HG02884 (cell line): ENCODE measurements at regions not wholly inside any gene's neighbourhood (a gene's known extent, or its start where the extent isn't known, plus 50 kb on each side); places are given as distances from the start of the nearest gene placed in this dataset.
"Not testable (repeated sequence)": the region's sequence is repeated elsewhere in the genome, so short reads cannot be mapped to it uniquely, and the experiment has no call there.

Experiments
- ATAC-seq: cut with Tn5 transposase; IDR thresholded peaks from one replicate; pipeline ENCODE4 v1.9.1; 2021; ENCODE audit warnings: mild to moderate bottlenecking, moderate library complexity; ENCODE audit not compliant: unreplicated experiment

GRCh38 chr1:96557336-96557735 is 164.2 kb upstream of the PTBP2 start:
- ATAC-seq: no peak

GRCh38 chr1:96558635-96559034 is 162.9 kb upstream of the PTBP2 start:
- no peak for ATAC-seq

- ATAC-seq: no peak
These were observed 162.4 kb upstream of the PTBP2 start for GRCh38 chr1:96559181-96559580.

- no peak for ATAC-seq
These were observed 161.6 kb upstream of the PTBP2 start for GRCh38 chr1:96559707-96560596.

GRCh38 chr1:96562094-96562493 is 159.5 kb upstream of the PTBP2 start:
- no peak for ATAC-seq

- ATAC-seq: not testable (repeated sequence)
These were observed 157.2 kb upstream of the PTBP2 start for GRCh38 chr1:96564401-96564800.

GRCh38 chr1:96565546-96565945 is 156.0 kb upstream of the PTBP2 start:
- ATAC-seq: no peak

GRCh38 chr1:96568639-96569038 is 152.9 kb upstream of the PTBP2 start:
- no peak for ATAC-seq

- no peak for ATAC-seq
These were observed 152.3 kb upstream of the PTBP2 start for GRCh38 chr1:96569288-96569687.

GRCh38 chr1:96579636-96580035 is 141.9 kb upstream of the PTBP2 start:
- no peak for ATAC-seq

GRCh38 chr1:96580920-96581319 is 140.7 kb upstream of the PTBP2 start:
- no peak for ATAC-seq

GRCh38 chr1:96581772-96582171 is 139.8 kb upstream of the PTBP2 start:
- ATAC-seq: no peak

GRCh38 chr1:96583903-96584302 is 137.7 kb upstream of the PTBP2 start:
- no peak for ATAC-seq

GRCh38 chr1:96587222-96587621 is 134.4 kb upstream of the PTBP2 start:
- ATAC-seq: no peak

- no peak for ATAC-seq
These were observed 133.1 kb upstream of the PTBP2 start for GRCh38 chr1:96588416-96588995.

GRCh38 chr1:96595530-96595929 is 126.1 kb upstream of the PTBP2 start:
- ATAC-seq: not testable (repeated sequence)

- peak; percentile 93 for ATAC-seq
These were observed 125.2 kb upstream of the PTBP2 start for GRCh38 chr1:96596226-96596922.

- ATAC-seq: no peak
These were observed 124.4 kb upstream of the PTBP2 start for GRCh38 chr1:96597218-96597617.

- no peak for ATAC-seq
These were observed 123.0 kb upstream of the PTBP2 start for GRCh38 chr1:96598416-96599168.

- not testable (repeated sequence) for ATAC-seq
These were observed 117.0 kb upstream of the PTBP2 start for GRCh38 chr1:96604620-96605019.

- not testable (repeated sequence) for ATAC-seq
These were observed 104.2 kb upstream of the PTBP2 start for GRCh38 chr1:96617375-96617774.
